ENCODE measurements at regions not wholly inside any gene's neighbourhood (a gene's known extent, or its start where the extent isn't known, plus 50 kb on each side); places are given as distances from the start of the nearest gene placed in this dataset.
"Not testable (repeated sequence)": the region's sequence is repeated elsewhere in the genome, so short reads cannot be mapped to it uniquely, and the experiment has no call there.

DNA sequence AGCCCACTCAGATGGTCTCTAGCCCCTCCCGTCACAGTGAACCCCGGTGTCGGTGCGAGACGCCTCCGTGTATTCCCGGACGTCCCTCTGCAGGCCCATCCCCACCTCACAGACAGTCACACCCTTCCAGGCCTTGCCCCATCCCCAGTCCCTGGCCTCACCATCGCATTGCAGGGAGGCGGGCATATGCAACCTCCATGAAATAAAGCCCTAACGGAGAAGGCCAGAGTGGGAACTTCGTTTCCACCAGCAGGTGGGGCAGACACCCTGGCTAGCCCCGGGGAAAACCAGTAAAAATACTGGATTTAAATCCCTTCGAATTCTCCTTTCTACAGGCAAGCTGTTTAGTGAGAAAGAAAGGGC is 154.3 kb downstream of the TMEM121 start:
- not testable (repeated sequence) for TF ChIP-seq RAD21 (conservative IDR thresholded peaks at IDR 0.05 in 1 of 2, IDR thresholded peaks at IDR 0.05 in 1 of 2); RCOR1 (IDR thresholded peaks at IDR 0.05; ENCODE audit: low read depth, low read length); EP300 (IDR thresholded peaks at IDR 0.05); NPAS2 (CRISPR knock-in tag; IDR thresholded peaks at IDR 0.05; ENCODE audit: borderline replicate concordance); POLR2AphosphoS2 (conservative IDR thresholded peaks at IDR 0.05; ENCODE audit: low read length); RARB (CRISPR knock-in tag; IDR thresholded peaks at IDR 0.05); FOSL2 (IDR thresholded peaks at IDR 0.05); FOSL2 (CRISPR knock-in tag; IDR thresholded peaks at IDR 0.05)
- TF ChIP-seq, protein P1, sequence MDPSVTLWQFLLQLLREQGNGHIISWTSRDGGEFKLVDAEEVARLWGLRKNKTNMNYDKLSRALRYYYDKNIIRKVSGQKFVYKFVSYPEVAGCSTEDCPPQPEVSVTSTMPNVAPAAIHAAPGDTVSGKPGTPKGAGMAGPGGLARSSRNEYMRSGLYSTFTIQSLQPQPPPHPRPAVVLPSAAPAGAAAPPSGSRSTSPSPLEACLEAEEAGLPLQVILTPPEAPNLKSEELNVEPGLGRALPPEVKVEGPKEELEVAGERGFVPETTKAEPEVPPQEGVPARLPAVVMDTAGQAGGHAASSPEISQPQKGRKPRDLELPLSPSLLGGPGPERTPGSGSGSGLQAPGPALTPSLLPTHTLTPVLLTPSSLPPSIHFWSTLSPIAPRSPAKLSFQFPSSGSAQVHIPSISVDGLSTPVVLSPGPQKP (IDR thresholded peaks at IDR 0.05; ENCODE audit: low read depth, low read length): not testable (repeated sequence)
- TF ChIP-seq, protein P2, sequence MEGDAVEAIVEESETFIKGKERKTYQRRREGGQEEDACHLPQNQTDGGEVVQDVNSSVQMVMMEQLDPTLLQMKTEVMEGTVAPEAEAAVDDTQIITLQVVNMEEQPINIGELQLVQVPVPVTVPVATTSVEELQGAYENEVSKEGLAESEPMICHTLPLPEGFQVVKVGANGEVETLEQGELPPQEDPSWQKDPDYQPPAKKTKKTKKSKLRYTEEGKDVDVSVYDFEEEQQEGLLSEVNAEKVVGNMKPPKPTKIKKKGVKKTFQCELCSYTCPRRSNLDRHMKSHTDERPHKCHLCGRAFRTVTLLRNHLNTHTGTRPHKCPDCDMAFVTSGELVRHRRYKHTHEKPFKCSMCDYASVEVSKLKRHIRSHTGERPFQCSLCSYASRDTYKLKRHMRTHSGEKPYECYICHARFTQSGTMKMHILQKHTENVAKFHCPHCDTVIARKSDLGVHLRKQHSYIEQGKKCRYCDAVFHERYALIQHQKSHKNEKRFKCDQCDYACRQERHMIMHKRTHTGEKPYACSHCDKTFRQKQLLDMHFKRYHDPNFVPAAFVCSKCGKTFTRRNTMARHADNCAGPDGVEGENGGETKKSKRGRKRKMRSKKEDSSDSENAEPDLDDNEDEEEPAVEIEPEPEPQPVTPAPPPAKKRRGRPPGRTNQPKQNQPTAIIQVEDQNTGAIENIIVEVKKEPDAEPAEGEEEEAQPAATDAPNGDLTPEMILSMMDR (IDR thresholded peaks at IDR 0.05): not testable (repeated sequence)
- TF ChIP-seq, protein P3, sequence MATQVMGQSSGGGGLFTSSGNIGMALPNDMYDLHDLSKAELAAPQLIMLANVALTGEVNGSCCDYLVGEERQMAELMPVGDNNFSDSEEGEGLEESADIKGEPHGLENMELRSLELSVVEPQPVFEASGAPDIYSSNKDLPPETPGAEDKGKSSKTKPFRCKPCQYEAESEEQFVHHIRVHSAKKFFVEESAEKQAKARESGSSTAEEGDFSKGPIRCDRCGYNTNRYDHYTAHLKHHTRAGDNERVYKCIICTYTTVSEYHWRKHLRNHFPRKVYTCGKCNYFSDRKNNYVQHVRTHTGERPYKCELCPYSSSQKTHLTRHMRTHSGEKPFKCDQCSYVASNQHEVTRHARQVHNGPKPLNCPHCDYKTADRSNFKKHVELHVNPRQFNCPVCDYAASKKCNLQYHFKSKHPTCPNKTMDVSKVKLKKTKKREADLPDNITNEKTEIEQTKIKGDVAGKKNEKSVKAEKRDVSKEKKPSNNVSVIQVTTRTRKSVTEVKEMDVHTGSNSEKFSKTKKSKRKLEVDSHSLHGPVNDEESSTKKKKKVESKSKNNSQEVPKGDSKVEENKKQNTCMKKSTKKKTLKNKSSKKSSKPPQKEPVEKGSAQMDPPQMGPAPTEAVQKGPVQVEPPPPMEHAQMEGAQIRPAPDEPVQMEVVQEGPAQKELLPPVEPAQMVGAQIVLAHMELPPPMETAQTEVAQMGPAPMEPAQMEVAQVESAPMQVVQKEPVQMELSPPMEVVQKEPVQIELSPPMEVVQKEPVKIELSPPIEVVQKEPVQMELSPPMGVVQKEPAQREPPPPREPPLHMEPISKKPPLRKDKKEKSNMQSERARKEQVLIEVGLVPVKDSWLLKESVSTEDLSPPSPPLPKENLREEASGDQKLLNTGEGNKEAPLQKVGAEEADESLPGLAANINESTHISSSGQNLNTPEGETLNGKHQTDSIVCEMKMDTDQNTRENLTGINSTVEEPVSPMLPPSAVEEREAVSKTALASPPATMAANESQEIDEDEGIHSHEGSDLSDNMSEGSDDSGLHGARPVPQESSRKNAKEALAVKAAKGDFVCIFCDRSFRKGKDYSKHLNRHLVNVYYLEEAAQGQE (IDR thresholded peaks at IDR 0.05): not testable (repeated sequence)
